Liver (tissue), 8 donors: ENCODE measurements at regions not wholly inside any gene's neighbourhood (a gene's known extent, or its start where the extent isn't known, plus 50 kb on each side); places are given as distances from the start of the nearest gene placed in this dataset.

Source experiments
- DNase-seq: peaks from one replicate; pipeline ENCODE4 v3.0.0-alpha.2; 2017; ENCODE audit warnings: low spot score
- H3K27ac ChIP-seq, 2 donors: one replicate each; pipeline ENCODE4 v1.7.0; 2013; ENCODE audit warnings: inconsistent platforms in 2 of 2, low read length in 2 of 2, control low read depth in 1 of 2, low read depth in 1 of 2, mild to moderate bottlenecking in 1 of 2
- H3K27me3 ChIP-seq, 4 donors: one replicate each; pipeline versions ENCODE4 v1.6.1 to v1.7.0; 2013; ENCODE audit warnings: low read length in 3 of 4, inconsistent platforms in 1 of 4, mild to moderate bottlenecking in 1 of 4, moderate library complexity in 1 of 4; ENCODE audit not compliant: control insufficient read depth in 4 of 4, insufficient read depth in 4 of 4
- H3K36me3 ChIP-seq, 4 donors: one replicate each; pipeline versions ENCODE4 v1.6.1 to v1.7.0; 2013; ENCODE audit warnings: low read length in 3 of 4, mild to moderate bottlenecking in 3 of 4, low read depth in 1 of 4, moderate library complexity in 1 of 4; ENCODE audit not compliant: control insufficient read depth in 4 of 4, insufficient read depth in 3 of 4
- H3K4me1 ChIP-seq, 4 donors: one replicate each; pipeline versions ENCODE4 v1.6.1 to v1.7.0; 2013; ENCODE audit warnings: low read length in 3 of 4, mild to moderate bottlenecking in 3 of 4, moderate library complexity in 1 of 4; ENCODE audit not compliant: control insufficient read depth in 4 of 4, insufficient read depth in 4 of 4
- H3K4me3 ChIP-seq, 3 donors: one replicate each; pipeline versions ENCODE4 v1.6.1 to v1.7.0; 2013; ENCODE audit warnings: low read length in 3 of 3, control low read depth in 1 of 3, low read depth in 1 of 3, mild to moderate bottlenecking in 1 of 3
- H3K9ac ChIP-seq, 2 donors: one replicate each; pipeline ENCODE4 v1.7.0; 2013; ENCODE audit warnings: low read length in 2 of 2, mild to moderate bottlenecking in 2 of 2, moderate library complexity in 2 of 2, control low read depth in 1 of 2, low read depth in 1 of 2
- H3K9me3 ChIP-seq, 4 donors: one replicate each; pipeline versions ENCODE4 v1.6.1 to v1.7.0; 2013; ENCODE audit warnings: low read length in 3 of 4; ENCODE audit not compliant: control insufficient read depth in 4 of 4
- ATF3 ChIP-seq: IDR thresholded peaks from 2 replicates; pipeline ENCODE4 v1.6.1; 2016; ENCODE audit warnings: antibody characterized with exemption
- CTCF ChIP-seq: fragments of 150-350 bp; IDR thresholded peaks from 2 replicates; pipeline ENCODE4 v1.5.1; 2017; ENCODE audit warnings: improper control_type of control experiment, low read depth, low read length; ENCODE audit not compliant: missing input control
- EGR1 ChIP-seq, 2 donors: IDR thresholded peaks; 2 replicates each; pipeline ENCODE4 v1.6.1; 2016 to 2018; ENCODE audit warnings: antibody characterized with exemption in 2 of 2, low read depth in 2 of 2
- FOXA1 ChIP-seq: IDR thresholded peaks from 2 replicates; pipeline ENCODE4 v1.6.1; 2016; ENCODE audit warnings: antibody characterized with exemption
- FOXA2 ChIP-seq: IDR thresholded peaks from 2 replicates; pipeline ENCODE4 v1.6.1; 2016; ENCODE audit warnings: antibody characterized with exemption
- GABPA ChIP-seq, 2 donors: IDR thresholded peaks in 1 of 2; conservative IDR thresholded peaks in 1 of 2; 2 replicates each; pipeline ENCODE4 v1.6.1; 2016; ENCODE audit warnings: antibody characterized with exemption in 2 of 2, mild to moderate bottlenecking in 1 of 2, moderate library complexity in 1 of 2
- HNF4A ChIP-seq, 2 donors: conservative IDR thresholded peaks; 2 replicates each; pipeline ENCODE4 v1.6.1; 2016; ENCODE audit warnings: antibody characterized with exemption in 2 of 2, mild to moderate bottlenecking in 2 of 2
- HNF4G ChIP-seq: IDR thresholded peaks from 2 replicates; pipeline ENCODE4 v1.6.1; 2016; ENCODE audit warnings: antibody characterized with exemption
- JUND ChIP-seq, 2 donors: IDR thresholded peaks; 2 replicates each; pipeline ENCODE4 v1.6.1; 2016; ENCODE audit warnings: antibody characterized with exemption in 2 of 2
- NR2F2 ChIP-seq: IDR thresholded peaks from 2 replicates; pipeline ENCODE4 v1.6.1; 2016; ENCODE audit warnings: antibody characterized with exemption
- RAD21 ChIP-seq, 2 donors: IDR thresholded peaks; 2 replicates each; pipeline ENCODE4 v1.6.1; 2016; ENCODE audit warnings: antibody characterized with exemption in 2 of 2, mild to moderate bottlenecking in 2 of 2
- RXRA ChIP-seq, 2 donors: IDR thresholded peaks; 2 replicates each; pipeline ENCODE4 v1.6.1; 2017 to 2018; ENCODE audit warnings: antibody characterized with exemption in 2 of 2, mild to moderate bottlenecking in 1 of 2
- SP1 ChIP-seq: IDR thresholded peaks from 2 replicates; pipeline ENCODE4 v1.6.1; 2018; ENCODE audit warnings: antibody characterized with exemption, mild to moderate bottlenecking
- TAF1 ChIP-seq: conservative IDR thresholded peaks from 2 replicates; pipeline ENCODE4 v1.6.1; 2016; ENCODE audit warnings: antibody characterized with exemption, mild to moderate bottlenecking
- YY1 ChIP-seq: IDR thresholded peaks from 2 replicates; pipeline ENCODE4 v1.6.1; 2016; ENCODE audit warnings: antibody characterized with exemption, mild to moderate bottlenecking
- WGBS: extraction: QIAGEN DNeasy Blood & Tissue Kit; methylation state at CpG from one replicate; pipeline ENCODE4 v1.1.7; 2013; 5-methylcytosine and 5-hydroxymethylcytosine counted together
- TF ChIP-seq, protein P1 (sequence below): IDR thresholded peaks from 2 replicates; pipeline ENCODE4 v1.6.1; 2016; ENCODE audit warnings: antibody characterized with exemption, mild to moderate bottlenecking
- TF ChIP-seq, protein P2 (sequence below): IDR thresholded peaks from 2 replicates; pipeline ENCODE4 v1.6.1; 2016; ENCODE audit warnings: antibody characterized with exemption
- TF ChIP-seq, protein P3 (sequence below): IDR thresholded peaks from 2 replicates; pipeline ENCODE4 v1.6.1; 2016; ENCODE audit warnings: antibody characterized with exemption
- donor health status: healthy.
- donor health status: healthy.
- donor health status: healthy.
- donor health status: healthy.
- donor health status: healthy.

DNA sequence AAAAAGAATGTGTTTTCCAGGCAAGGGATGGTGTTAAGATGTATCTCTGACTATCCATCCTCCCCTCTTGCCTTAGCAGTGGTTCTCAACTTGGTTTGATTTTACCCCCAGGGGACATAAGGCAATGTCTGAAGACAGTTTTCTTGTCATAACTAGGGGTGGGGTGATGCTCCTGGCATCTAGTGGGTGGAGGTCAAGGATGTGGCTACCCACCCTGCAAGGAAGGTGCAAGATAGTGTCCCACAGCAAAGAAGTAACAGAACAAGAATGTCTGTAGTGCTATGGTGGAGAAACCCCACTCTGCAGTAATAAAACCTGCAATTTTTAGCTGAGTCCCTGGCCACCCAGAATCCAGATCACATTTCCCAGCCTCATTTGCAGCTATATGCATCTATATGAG lies 81.2 kb upstream of the TBL1X start (continued):
- TF ChIP-seq, protein P1, sequence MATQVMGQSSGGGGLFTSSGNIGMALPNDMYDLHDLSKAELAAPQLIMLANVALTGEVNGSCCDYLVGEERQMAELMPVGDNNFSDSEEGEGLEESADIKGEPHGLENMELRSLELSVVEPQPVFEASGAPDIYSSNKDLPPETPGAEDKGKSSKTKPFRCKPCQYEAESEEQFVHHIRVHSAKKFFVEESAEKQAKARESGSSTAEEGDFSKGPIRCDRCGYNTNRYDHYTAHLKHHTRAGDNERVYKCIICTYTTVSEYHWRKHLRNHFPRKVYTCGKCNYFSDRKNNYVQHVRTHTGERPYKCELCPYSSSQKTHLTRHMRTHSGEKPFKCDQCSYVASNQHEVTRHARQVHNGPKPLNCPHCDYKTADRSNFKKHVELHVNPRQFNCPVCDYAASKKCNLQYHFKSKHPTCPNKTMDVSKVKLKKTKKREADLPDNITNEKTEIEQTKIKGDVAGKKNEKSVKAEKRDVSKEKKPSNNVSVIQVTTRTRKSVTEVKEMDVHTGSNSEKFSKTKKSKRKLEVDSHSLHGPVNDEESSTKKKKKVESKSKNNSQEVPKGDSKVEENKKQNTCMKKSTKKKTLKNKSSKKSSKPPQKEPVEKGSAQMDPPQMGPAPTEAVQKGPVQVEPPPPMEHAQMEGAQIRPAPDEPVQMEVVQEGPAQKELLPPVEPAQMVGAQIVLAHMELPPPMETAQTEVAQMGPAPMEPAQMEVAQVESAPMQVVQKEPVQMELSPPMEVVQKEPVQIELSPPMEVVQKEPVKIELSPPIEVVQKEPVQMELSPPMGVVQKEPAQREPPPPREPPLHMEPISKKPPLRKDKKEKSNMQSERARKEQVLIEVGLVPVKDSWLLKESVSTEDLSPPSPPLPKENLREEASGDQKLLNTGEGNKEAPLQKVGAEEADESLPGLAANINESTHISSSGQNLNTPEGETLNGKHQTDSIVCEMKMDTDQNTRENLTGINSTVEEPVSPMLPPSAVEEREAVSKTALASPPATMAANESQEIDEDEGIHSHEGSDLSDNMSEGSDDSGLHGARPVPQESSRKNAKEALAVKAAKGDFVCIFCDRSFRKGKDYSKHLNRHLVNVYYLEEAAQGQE: no peak
- TF ChIP-seq TAF1 (no peak), ATF3 (no peak)

- 89% methylated on average over 1 of the region's 1 CpG for WGBS
- no peak overlapping the region for H3K4me3 ChIP-seq
- TF ChIP-seq HNF4G: no peak
- TF ChIP-seq SP1: no peak
- TF ChIP-seq CTCF: no peak
- TF ChIP-seq, protein P1: no peak
- TF ChIP-seq FOXA1: no peak
- TF ChIP-seq, protein P2, sequence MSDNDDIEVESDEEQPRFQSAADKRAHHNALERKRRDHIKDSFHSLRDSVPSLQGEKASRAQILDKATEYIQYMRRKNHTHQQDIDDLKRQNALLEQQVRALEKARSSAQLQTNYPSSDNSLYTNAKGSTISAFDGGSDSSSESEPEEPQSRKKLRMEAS: no peak
- TF ChIP-seq TAF1: no peak
- TF ChIP-seq YY1: no peak
- TF ChIP-seq, protein P3, sequence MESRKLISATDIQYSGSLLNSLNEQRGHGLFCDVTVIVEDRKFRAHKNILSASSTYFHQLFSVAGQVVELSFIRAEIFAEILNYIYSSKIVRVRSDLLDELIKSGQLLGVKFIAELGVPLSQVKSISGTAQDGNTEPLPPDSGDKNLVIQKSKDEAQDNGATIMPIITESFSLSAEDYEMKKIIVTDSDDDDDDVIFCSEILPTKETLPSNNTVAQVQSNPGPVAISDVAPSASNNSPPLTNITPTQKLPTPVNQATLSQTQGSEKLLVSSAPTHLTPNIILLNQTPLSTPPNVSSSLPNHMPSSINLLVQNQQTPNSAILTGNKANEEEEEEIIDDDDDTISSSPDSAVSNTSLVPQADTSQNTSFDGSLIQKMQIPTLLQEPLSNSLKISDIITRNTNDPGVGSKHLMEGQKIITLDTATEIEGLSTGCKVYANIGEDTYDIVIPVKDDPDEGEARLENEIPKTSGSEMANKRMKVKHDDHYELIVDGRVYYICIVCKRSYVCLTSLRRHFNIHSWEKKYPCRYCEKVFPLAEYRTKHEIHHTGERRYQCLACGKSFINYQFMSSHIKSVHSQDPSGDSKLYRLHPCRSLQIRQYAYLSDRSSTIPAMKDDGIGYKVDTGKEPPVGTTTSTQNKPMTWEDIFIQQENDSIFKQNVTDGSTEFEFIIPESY: no peak
- no peak for TF ChIP-seq RXRA (IDR thresholded peaks at IDR 0.05)
- TF ChIP-seq HNF4A (conservative IDR thresholded peaks at IDR 0.05): no peak
- no peak for TF ChIP-seq JUND (IDR thresholded peaks at IDR 0.05)
- TF ChIP-seq NR2F2: no peak
- TF ChIP-seq GABPA (IDR thresholded peaks at IDR 0.05 in 1 of 2, conservative IDR thresholded peaks at IDR 0.05 in 1 of 2): no peak
- no peak for TF ChIP-seq ATF3
- TF ChIP-seq RAD21 (IDR thresholded peaks at IDR 0.05): no peak
- TF ChIP-seq EGR1 (IDR thresholded peaks at IDR 0.05; ENCODE audit: low read depth in 2 of 2): no peak
- no peak for TF ChIP-seq FOXA2
- no peak overlapping the region for H3K27ac ChIP-seq
- no peaks in the 10 kb centered on the region for H3K36me3 ChIP-seq
- DNase-seq: no peak
- no peak overlapping the region for H3K9ac ChIP-seq
- H3K4me1 ChIP-seq: no peaks in the 10 kb centered on the region
- H3K9me3 ChIP-seq: no peaks in the 10 kb centered on the region
- peaks cover 0 to 2% (median 0%) of the 10 kb centered on the region in 4 donors for H3K27me3 ChIP-seq
Observed at GRCh38 chrX:9388450-9388849, 76.4 kb upstream of the TBL1X start.
